Keratinocyte (primary cell): ENCODE measurements at regions not wholly inside any gene's neighbourhood (a gene's known extent, or its start where the extent isn't known, plus 50 kb on each side); places are given as distances from the start of the nearest gene placed in this dataset.

Source experiments
- DNase-seq: peaks from one replicate; pipeline ENCODE4 v3.0.0-alpha.2; 2011; ENCODE audit warnings: low read depth, missing footprints, low spot score
- FAIRE-seq: peaks from 2 replicates; lab custom pipeline; 2011; peaks lifted over from hg19 to GRCh38; lab: Jason Lieb, UNC
- H2AFZ ChIP-seq: 2 replicates; pipeline ENCODE4 v1.6.0; 2012; ENCODE audit warnings: low read length, control low read depth, inconsistent platforms; ENCODE audit not compliant: control insufficient read depth
- H3K27ac ChIP-seq: 2 replicates; pipeline ENCODE4 v1.5.1; 2011; ENCODE audit warnings: low read length; ENCODE audit not compliant: control insufficient read depth, insufficient read depth
- H3K27me3 ChIP-seq: 3 replicates; pipeline ENCODE4 v1.6.0; 2011; ENCODE audit warnings: low read length; ENCODE audit not compliant: control insufficient read depth, insufficient read depth; ENCODE audit errors: extremely low read depth
- H3K36me3 ChIP-seq, 2 experiments: 2 replicates in 1 of 2; 3 replicates in 1 of 2; pipeline ENCODE4 v1.5.1; 2011; ENCODE audit warnings: low read length in 2 of 2, mild to moderate bottlenecking in 1 of 2; ENCODE audit not compliant: control insufficient read depth in 2 of 2, insufficient read depth in 2 of 2; ENCODE audit errors: extremely low read depth in 1 of 2
- H3K4me1 ChIP-seq: 3 replicates; pipeline ENCODE4 v1.5.1; 2011; ENCODE audit warnings: low read length; ENCODE audit not compliant: control insufficient read depth, insufficient read depth; ENCODE audit errors: extremely low read depth
- H3K4me2 ChIP-seq: 3 replicates; pipeline ENCODE4 v1.6.0; 2011; ENCODE audit warnings: low read depth, low read length; ENCODE audit not compliant: control insufficient read depth, insufficient read depth; ENCODE audit errors: extremely low read depth
- H3K4me3 ChIP-seq, 3 experiments: fragments of 200-600 bp in 1 of 3; sonication (generic) in 1 of 3; 2 replicates in 2 of 3; 3 replicates in 1 of 3; pipeline ENCODE4 v1.5.1; 2011 to 2016; ENCODE audit warnings: low read length in 3 of 3, mild to moderate bottlenecking in 3 of 3, control low read depth in 2 of 3, inconsistent platforms in 1 of 3, low read depth in 1 of 3, mixed read lengths in 1 of 3, mixed run types in 1 of 3, moderate library complexity in 1 of 3; ENCODE audit not compliant: control insufficient read depth in 2 of 3, insufficient read depth in 2 of 3; ENCODE audit errors: extremely low read depth in 1 of 3
- H3K79me2 ChIP-seq: 2 replicates; pipeline ENCODE4 v1.6.0; 2012; ENCODE audit warnings: low read length; ENCODE audit not compliant: control insufficient read depth, insufficient read depth
- H3K9ac ChIP-seq: 3 replicates; pipeline ENCODE4 v1.6.0; 2011; ENCODE audit warnings: low read length; ENCODE audit not compliant: control insufficient read depth, insufficient read depth; ENCODE audit errors: extremely low read depth
- H3K9me1 ChIP-seq: 3 replicates; pipeline ENCODE4 v1.6.0; 2011; ENCODE audit warnings: low read length; ENCODE audit not compliant: control insufficient read depth, insufficient read depth; ENCODE audit errors: extremely low read depth
- H3K9me3 ChIP-seq: 2 replicates; pipeline ENCODE4 v1.5.1; 2012; ENCODE audit warnings: low read depth, low read length; ENCODE audit not compliant: control insufficient read depth
- H4K20me1 ChIP-seq: 3 replicates; pipeline ENCODE4 v1.6.0; 2011; ENCODE audit warnings: low read length; ENCODE audit not compliant: control insufficient read depth, insufficient read depth; ENCODE audit errors: extremely low read depth
- CTCF ChIP-seq, 3 experiments: IDR thresholded peaks in 1 of 3; conservative IDR thresholded peaks in 1 of 3; optimal IDR thresholded peaks in 1 of 3; 2 replicates in 2 of 3; 3 replicates in 1 of 3; pipeline versions ENCODE3 to v1.5.1; 2011; ENCODE audit warnings: low read length in 3 of 3, mild to moderate bottlenecking in 3 of 3, moderate library complexity in 2 of 3, control low read depth in 1 of 3, inconsistent platforms in 1 of 3; ENCODE audit not compliant: insufficient read depth in 2 of 3; ENCODE audit errors: extremely low read depth in 1 of 3
- EZH2 ChIP-seq: IDR thresholded peaks from one replicate; pipeline ENCODE4 v1.6.1; 2012; ENCODE audit warnings: inconsistent platforms, mild to moderate bottlenecking, low read length, moderate library complexity
- dilution Hi-C: fragments of 300-500 bp; cut with MboI; formaldehyde crosslinking; loops from one replicate; pipeline ENCODE4 v1.7.0; 2020; ENCODE audit warnings: low sequenced_read_pairs; ENCODE audit not compliant: extremely low pct_ligation_motif_present

- no peak overlapping the region for H3K4me3 ChIP-seq
- no peaks in the 10 kb centered on the region for H3K27me3 ChIP-seq
- H3K9me1 ChIP-seq: no peaks in the 10 kb centered on the region
- no peaks in the 10 kb centered on the region for H3K9me3 ChIP-seq
- no peak overlapping the region for H3K9ac ChIP-seq
- DNase-seq (no peak), FAIRE-seq (no peak)
- H3K4me2 ChIP-seq: no peak overlapping the region
- no peak overlapping the region for H3K27ac ChIP-seq
- no peak for TF ChIP-seq EZH2
- peaks cover 9% of the 10 kb centered on the region for H3K4me1 ChIP-seq
- dilution Hi-C loops: no loop called here
- no peaks in the 10 kb centered on the region for H3K36me3 ChIP-seq
- no peaks in the 10 kb centered on the region for H4K20me1 ChIP-seq
- peaks cover 5% of the 10 kb centered on the region for H3K79me2 ChIP-seq
- no peak overlapping the region for H2AFZ ChIP-seq
These were observed 75.2 kb downstream of the HFE start for GRCh38 chr6:26162399-26162798.

DNA sequence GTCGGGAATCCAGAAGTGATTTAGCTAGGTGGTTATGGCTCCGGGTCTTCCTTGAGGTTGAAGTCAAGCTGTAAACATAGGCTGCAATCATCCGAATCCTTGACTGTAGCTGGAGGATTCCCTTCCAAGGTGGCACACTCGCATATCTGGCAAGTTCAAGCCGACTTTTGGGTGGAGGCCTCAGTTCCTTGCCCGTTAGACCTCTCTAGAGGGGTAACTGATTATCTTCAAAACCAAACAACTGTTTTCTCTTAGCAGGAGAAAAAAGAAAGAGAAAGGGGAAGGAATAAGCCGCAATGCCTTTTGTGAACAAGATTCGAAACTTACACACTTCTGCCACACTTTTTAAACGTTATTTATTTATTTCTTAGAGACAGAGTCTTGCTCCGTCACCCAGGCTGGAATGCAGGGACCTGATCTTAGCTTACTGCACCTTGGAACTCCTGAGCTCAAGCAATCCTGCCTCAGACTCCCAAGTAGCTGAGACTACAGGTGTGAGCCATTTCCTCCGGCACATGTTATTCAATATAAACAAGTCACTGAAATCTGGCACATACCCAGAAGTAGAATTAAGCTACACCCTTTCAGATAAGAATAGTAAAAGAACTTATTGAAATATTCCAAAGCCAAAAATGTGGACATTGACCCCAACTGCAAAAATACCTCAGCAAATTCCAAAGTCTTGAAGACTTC, 76.3 kb downstream of the HFE start:
- Histone ChIP-seq H3K9me1 (no peaks in the 10 kb centered on the region), H3K79me2 (peaks cover 5% of the 10 kb centered on the region), H3K27me3 (no peaks in the 10 kb centered on the region), H3K27ac (no peak overlapping the region), H2AFZ (no peak overlapping the region), H3K4me2 (no peak overlapping the region), H3K36me3 (no peaks in the 10 kb centered on the region), H4K20me1 (no peaks in the 10 kb centered on the region), H3K4me3 (no peak overlapping the region), H3K9ac (no peak overlapping the region), H3K4me1 (peaks cover 9% of the 10 kb centered on the region), H3K9me3 (no peaks in the 10 kb centered on the region)
- no peak for DNase-seq
- no peak for FAIRE-seq
- dilution Hi-C loops: no loop called here
- TF ChIP-seq CTCF (optimal IDR thresholded peaks at IDR 0.05 in 1 of 3, IDR thresholded peaks at IDR 0.05 in 1 of 3, conservative IDR thresholded peaks at IDR 0.05 in 1 of 3; ENCODE audit: extremely low read depth in 1 of 3, insufficient read depth in 2 of 3, low read length in 3 of 3) (no peak), EZH2 (no peak)

- H3K4me1 ChIP-seq: peaks cover 9% of the 10 kb centered on the region
- H3K9me1 ChIP-seq: no peaks in the 10 kb centered on the region
- H3K79me2 ChIP-seq: peaks cover 5% of the 10 kb centered on the region
- no peak overlapping the region for H3K4me3 ChIP-seq
- no peaks in the 10 kb centered on the region for H3K27me3 ChIP-seq
- H4K20me1 ChIP-seq: no peaks in the 10 kb centered on the region
- no peak for DNase-seq
- H3K36me3 ChIP-seq: no peaks in the 10 kb centered on the region
- H3K9ac ChIP-seq: no peak overlapping the region
- dilution Hi-C loops: no loop called here
- no peak for FAIRE-seq
- no peak overlapping the region for H2AFZ ChIP-seq
- TF ChIP-seq EZH2 (no peak), CTCF (optimal IDR thresholded peaks at IDR 0.05 in 1 of 3, IDR thresholded peaks at IDR 0.05 in 1 of 3, conservative IDR thresholded peaks at IDR 0.05 in 1 of 3; ENCODE audit: extremely low read depth in 1 of 3, insufficient read depth in 2 of 3, low read length in 3 of 3) (no peak)
- H3K9me3 ChIP-seq: no peaks in the 10 kb centered on the region
- no peak overlapping the region for H3K27ac ChIP-seq
- H3K4me2 ChIP-seq: no peak overlapping the region
These were observed 76.9 kb downstream of the HFE start for GRCh38 chr6:26164120-26164505.
